Mesothelial cell of epicardium (in vitro differentiated cells): ENCODE measurements at regions not wholly inside any gene's neighbourhood (a gene's known extent, or its start where the extent isn't known, plus 50 kb on each side); places are given as distances from the start of the nearest gene placed in this dataset.

Source experiments
- DNase-seq, 2 experiments: peaks; one replicate each; pipeline ENCODE4 v3.0.0; 2021; ENCODE audit warnings: low spot score in 2 of 2; ENCODE audit not compliant: unreplicated experiment in 2 of 2
- H3K27ac Mint-ChIP-seq: 2 replicates; pipeline ENCODE4 v1.8.0; 2021; ENCODE audit warnings: mixed read lengths
- H3K27me3 Mint-ChIP-seq: 2 replicates; pipeline ENCODE4 v1.8.0; 2021; ENCODE audit warnings: low read depth, mixed read lengths
- H3K36me3 Mint-ChIP-seq: 2 replicates; pipeline ENCODE4 v1.8.0; 2021; ENCODE audit warnings: mixed read lengths
- H3K4me1 Mint-ChIP-seq: 2 replicates; pipeline ENCODE4 v1.8.0; 2021; ENCODE audit warnings: mixed read lengths
- H3K4me3 Mint-ChIP-seq: 2 replicates; pipeline ENCODE4 v1.8.0; 2021; ENCODE audit warnings: mild to moderate bottlenecking, moderate library complexity, mixed read lengths
- H3K9me3 Mint-ChIP-seq: 2 replicates; pipeline ENCODE4 v1.8.0; 2021; ENCODE audit warnings: mixed read lengths
- CTCF ChIP-seq: fragments of 200-600 bp; sonication (generic); IDR thresholded peaks from one replicate; pipeline ENCODE4 v1.5.0; 2021; ENCODE audit warnings: antibody characterized with exemption; ENCODE audit not compliant: unreplicated experiment

- no peaks in the 10 kb centered on the region for H3K27me3 Mint-ChIP-seq
- H3K27ac Mint-ChIP-seq: no peak overlapping the region
- no peak for DNase-seq
- H3K36me3 Mint-ChIP-seq: no peaks in the 10 kb centered on the region
- H3K4me3 Mint-ChIP-seq: no peak overlapping the region
- H3K9me3 Mint-ChIP-seq: no peaks in the 10 kb centered on the region
- peaks cover 12% of the 10 kb centered on the region for H3K4me1 Mint-ChIP-seq
- TF ChIP-seq CTCF: no peak
These were observed 98.7 kb downstream of the FAM43A start for GRCh38 chr3:194784361-194784760.

GRCh38 chr3:194785315-194785714, 99.6 kb downstream of the FAM43A start:
- Mint-ChIP-seq H3K36me3 (no peaks in the 10 kb centered on the region), H3K9me3 (no peaks in the 10 kb centered on the region), H3K4me3 (no peak overlapping the region), H3K27ac (peak overlapping the region; percentile 14), H3K4me1 (peaks cover 12% of the 10 kb centered on the region), H3K27me3 (no peaks in the 10 kb centered on the region)
- no peak for TF ChIP-seq CTCF
- no peak for DNase-seq

GRCh38 chr3:194787072-194787471, 101.4 kb downstream of the FAM43A start:
- Mint-ChIP-seq H3K4me3 (no peak overlapping the region), H3K27me3 (no peaks in the 10 kb centered on the region), H3K9me3 (no peaks in the 10 kb centered on the region), H3K36me3 (no peaks in the 10 kb centered on the region), H3K4me1 (peaks cover 12% of the 10 kb centered on the region), H3K27ac (no peak overlapping the region)
- no peak for DNase-seq
- no peak for TF ChIP-seq CTCF

GRCh38 chr3:194787650-194788049, 102.0 kb downstream of the FAM43A start:
- Mint-ChIP-seq H3K4me1 (peaks cover 12% of the 10 kb centered on the region), H3K4me3 (no peak overlapping the region), H3K9me3 (no peaks in the 10 kb centered on the region), H3K36me3 (no peaks in the 10 kb centered on the region), H3K27ac (no peak overlapping the region), H3K27me3 (no peaks in the 10 kb centered on the region)
- no peak for TF ChIP-seq CTCF
- DNase-seq: no peak

GRCh38 chr3:194792368-194792767, 106.7 kb downstream of the FAM43A start:
- H3K4me1 Mint-ChIP-seq: no peaks in the 10 kb centered on the region
- no peak for TF ChIP-seq CTCF
- no peak overlapping the region for H3K27ac Mint-ChIP-seq
- H3K27me3 Mint-ChIP-seq: no peaks in the 10 kb centered on the region
- no peak overlapping the region for H3K4me3 Mint-ChIP-seq
- H3K9me3 Mint-ChIP-seq: peaks cover 22% of the 10 kb centered on the region
- no peak for DNase-seq
- H3K36me3 Mint-ChIP-seq: peaks cover 4% of the 10 kb centered on the region

- Mint-ChIP-seq H3K4me1 (no peaks in the 10 kb centered on the region), H3K36me3 (peaks cover 4% of the 10 kb centered on the region), H3K9me3 (peaks cover 22% of the 10 kb centered on the region), H3K4me3 (no peak overlapping the region), H3K27ac (no peak overlapping the region), H3K27me3 (no peaks in the 10 kb centered on the region)
- DNase-seq: no peak
- TF ChIP-seq CTCF: no peak
These were observed 112.0 kb downstream of the FAM43A start for GRCh38 chr3:194797555-194798250.
